IMR-90 (cell line): ENCODE measurements at regions not wholly inside any gene's neighbourhood (a gene's known extent, or its start where the extent isn't known, plus 50 kb on each side); places are given as distances from the start of the nearest gene placed in this dataset.

Source experiments
- ATAC-seq: fragments of 200-7000 bp; cut with Tn5 transposase; 2 replicates; pipeline ENCODE4 v1.9.1; 2020; ENCODE audit warnings: low read depth, mild to moderate bottlenecking, moderate library complexity
- BruUV-seq: library from RNA; stranded (reverse); fragments of 400-500 nt; replicated peaks from 2 replicates; lab custom pipeline; 2021; lab: Mats Ljungman, UMichigan
- CTCF ChIA-PET: fragments of 300-600 bp; formaldehyde crosslinking; extraction: SDS; loops from one replicate; lab custom pipeline; 2021; ENCODE audit warnings: antibody characterized with exemption; lab: Yijun Ruan, JAX
- POLR2A ChIA-PET: fragments of 300-600 bp; sonication (Branson Sonifier 250); formaldehyde crosslinking; loops from one replicate; lab custom pipeline; 2022; ENCODE audit warnings: antibody characterized with exemption; ENCODE audit not compliant: unreplicated experiment; lab: Charles Lee
- DNase-seq: peaks from one replicate; pipeline ENCODE4 v3.0.0; 2013
- H2AFZ ChIP-seq: replicated peaks from 2 replicates; pipeline ENCODE3; 2013; ENCODE audit warnings: low read length, mild to moderate bottlenecking; ENCODE audit not compliant: poor library complexity
- H2AK5ac ChIP-seq: 2 replicates; pipeline ENCODE4 v1.6.1; 2013; ENCODE audit warnings: low read depth, low read length, inconsistent platforms
- H2AK9ac ChIP-seq: replicated peaks from 2 replicates; pipeline ENCODE3; 2013; ENCODE audit warnings: mild to moderate bottlenecking, low read depth, low read length, moderate library complexity; ENCODE audit not compliant: poor library complexity
- H2BK120ac ChIP-seq: 2 replicates; pipeline ENCODE4 v1.6.1; 2013; ENCODE audit warnings: low read depth, low read length, inconsistent platforms
- H2BK15ac ChIP-seq: 3 replicates; pipeline ENCODE4 v1.6.1; 2013; ENCODE audit warnings: low read depth, low read length, inconsistent platforms
- H2BK20ac ChIP-seq: 2 replicates; pipeline ENCODE4 v1.6.1; 2013; ENCODE audit warnings: low read depth, mild to moderate bottlenecking, inconsistent platforms, low read length, moderate library complexity
- H2BK5ac ChIP-seq: 2 replicates; pipeline ENCODE4 v1.6.1; 2013; ENCODE audit warnings: mild to moderate bottlenecking, low read depth, low read length, inconsistent platforms; ENCODE audit not compliant: poor library complexity, severe bottlenecking
- H3K14ac ChIP-seq: replicated peaks from 2 replicates; pipeline ENCODE4 v1.6.1; 2013; ENCODE audit warnings: low read depth, low read length, inconsistent platforms
- H3K18ac ChIP-seq: 2 replicates; pipeline ENCODE4 v1.6.1; 2013; ENCODE audit warnings: low read depth, low read length, control low read depth
- H3K23ac ChIP-seq: 2 replicates; pipeline ENCODE4 v1.6.1; 2013; ENCODE audit warnings: low read depth, low read length, inconsistent platforms
- H3K27ac ChIP-seq: 2 replicates; pipeline ENCODE4 v1.5.1; 2013; ENCODE audit warnings: mild to moderate bottlenecking, control low read depth, low read length; ENCODE audit not compliant: insufficient read depth
- H3K27me3 ChIP-seq: 2 replicates; pipeline ENCODE4 v1.6.1; 2013; ENCODE audit warnings: low read length; ENCODE audit not compliant: control insufficient read depth, insufficient read depth
- H3K36me3 ChIP-seq: 2 replicates; pipeline ENCODE4 v1.6.1; 2013; ENCODE audit warnings: low read length, mixed read lengths; ENCODE audit not compliant: control insufficient read depth, insufficient read depth
- H3K4ac ChIP-seq: 2 replicates; pipeline ENCODE4 v1.6.1; 2013; ENCODE audit warnings: low read depth, low read length, inconsistent platforms
- H3K4me1 ChIP-seq: 2 replicates; pipeline ENCODE4 v1.6.1; 2013; ENCODE audit warnings: low read length, mixed read lengths; ENCODE audit not compliant: control insufficient read depth, insufficient read depth
- H3K4me2 ChIP-seq: 2 replicates; pipeline ENCODE4 v1.6.1; 2013; ENCODE audit warnings: low read depth, mild to moderate bottlenecking, control low read depth, low read length, moderate library complexity
- H3K4me3 ChIP-seq: 2 replicates; pipeline ENCODE4 v1.5.1; 2013; ENCODE audit warnings: low read depth, mild to moderate bottlenecking, control low read depth, low read length, moderate library complexity; ENCODE audit not compliant: insufficient read depth
- H3K56ac ChIP-seq: 2 replicates; pipeline ENCODE4 v1.6.1; 2013; ENCODE audit warnings: low read length, inconsistent platforms; ENCODE audit not compliant: insufficient read depth; ENCODE audit errors: extremely low read depth
- H3K79me1 ChIP-seq, 2 experiments: 2 replicates each; pipeline ENCODE4 v1.6.1; 2013; ENCODE audit warnings: low read length in 2 of 2, inconsistent platforms in 1 of 2, low read depth in 1 of 2
- H3K9ac ChIP-seq: 2 replicates; pipeline ENCODE4 v1.6.1; 2013; ENCODE audit warnings: low read depth, low read length, control low read depth
- H3K9me1 ChIP-seq: 2 replicates; pipeline ENCODE4 v1.6.1; 2013; ENCODE audit warnings: low read length, inconsistent platforms; ENCODE audit not compliant: insufficient read depth
- H3K9me3 ChIP-seq: 2 replicates; pipeline ENCODE4 v1.6.1; 2013; ENCODE audit warnings: low read length; ENCODE audit not compliant: control insufficient read depth, insufficient read depth
- H4K20me1 ChIP-seq: 2 replicates; pipeline ENCODE4 v1.6.1; 2013; ENCODE audit warnings: low read length, inconsistent platforms; ENCODE audit not compliant: insufficient read depth
- H4K5ac ChIP-seq: 2 replicates; pipeline ENCODE4 v1.6.1; 2013; ENCODE audit warnings: mild to moderate bottlenecking, low read depth, low read length, control low read depth
- H4K8ac ChIP-seq, 2 experiments: 2 replicates each; pipeline ENCODE4 v1.6.1; 2013; ENCODE audit warnings: low read depth in 2 of 2, low read length in 2 of 2, control low read depth in 1 of 2, inconsistent platforms in 1 of 2
- H4K91ac ChIP-seq: 2 replicates; pipeline ENCODE4 v1.6.1; 2013; ENCODE audit warnings: low read depth, low read length, inconsistent platforms; ENCODE audit not compliant: insufficient read depth
- CEBPB ChIP-seq: IDR thresholded peaks from 2 replicates; pipeline ENCODE4 v1.6.1; 2012; ENCODE audit warnings: low read depth, low read length, improper control_type of control experiment
- CHD1 ChIP-seq: IDR thresholded peaks from 2 replicates; pipeline ENCODE4 v1.6.1; 2012; ENCODE audit warnings: low read depth, low read length, improper control_type of control experiment
- MAFK ChIP-seq: IDR thresholded peaks from 2 replicates; pipeline ENCODE4 v1.6.1; 2012; ENCODE audit warnings: low read depth, low read length, improper control_type of control experiment
- SMC3 ChIP-seq: fragments of 150-350 bp; IDR thresholded peaks from 2 replicates; pipeline ENCODE4 v1.6.1; 2016; ENCODE audit warnings: low read depth, mild to moderate bottlenecking, antibody characterized with exemption, low read length, moderate library complexity
- WGBS, 2 experiments: methylation state at CpG; one replicate each; pipeline versions ENCODE4 v1.1.5 to v1.1.7; 2013; ENCODE audit warnings: missing lambda C conversion rate in 2 of 2; ENCODE audit not compliant: insufficient read length in 1 of 2; ENCODE audit errors: extremely low coverage in 2 of 2; 5-methylcytosine and 5-hydroxymethylcytosine counted together
- dilution Hi-C: fragments of 300-500 bp; cut with HindIII; formaldehyde crosslinking; loops from one replicate; pipeline ENCODE4 v1.14.3; 2018; ENCODE audit warnings: low sequenced_read_pairs; ENCODE audit not compliant: unreplicated experiment
- in situ Hi-C: fragments of 300-500 bp; cut with MboI; formaldehyde crosslinking; loops from 3 replicates; pipeline ENCODE4 v1.14.3; 2019; ENCODE audit warnings: low sequenced_read_pairs, inconsistent platforms, mixed read lengths
- intact Hi-C: fragments of 100-400 bp; cut with micrococcal nuclease; formaldehyde crosslinking; loops from 2 replicates; pipeline ENCODE4 v1.10.0; 2022
- TF ChIP-seq, protein P1 (sequence below): fragments of 150-350 bp; IDR thresholded peaks from 2 replicates; pipeline ENCODE4 v1.6.1; 2017; ENCODE audit warnings: mild to moderate bottlenecking, antibody characterized with exemption, low read length, low read depth

DNA sequence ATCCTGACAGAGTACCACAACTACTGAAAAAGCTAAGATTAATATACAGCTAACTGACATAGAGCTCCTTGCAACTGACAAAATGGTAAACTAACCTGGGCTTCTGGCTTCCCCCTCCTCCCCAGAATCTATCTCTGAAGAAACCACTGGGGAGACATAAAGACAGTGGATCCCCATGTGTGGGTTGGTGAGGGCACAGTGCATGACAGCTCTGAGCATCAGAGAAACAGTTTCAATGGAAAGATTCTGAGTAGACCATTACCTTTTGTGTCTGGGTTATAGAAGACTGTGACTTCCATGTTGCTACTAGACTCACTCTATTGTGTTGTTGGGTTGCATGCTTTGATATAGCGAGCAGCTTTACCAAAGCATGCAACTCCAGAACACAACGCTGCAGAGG is 247.4 kb downstream of the EFCAB11 start:
- Histone ChIP-seq H3K79me1 (no peaks in the 10 kb centered on the region), H2AK5ac (no peak overlapping the region), H3K27ac (no peak overlapping the region), H3K18ac (no peak overlapping the region), H2BK15ac (no peak overlapping the region), H3K4me2 (no peak overlapping the region), H4K8ac (no peak overlapping the region), H3K36me3 (no peaks in the 10 kb centered on the region), H3K4ac (no peak overlapping the region), H4K5ac (no peak overlapping the region), H2BK120ac (no peak overlapping the region), H3K27me3 (no peaks in the 10 kb centered on the region), H2BK20ac (no peak overlapping the region), H2AK9ac (no peak overlapping the region), H3K9ac (no peak overlapping the region), H4K20me1 (no peaks in the 10 kb centered on the region), H3K4me3 (no peak overlapping the region), H3K4me1 (peaks cover 2% of the 10 kb centered on the region), H3K23ac (no peak overlapping the region), H3K14ac (no peak overlapping the region), H3K9me3 (peaks cover 3% of the 10 kb centered on the region), H3K56ac (no peak overlapping the region), H2BK5ac (no peak overlapping the region), H4K91ac (no peak overlapping the region), H3K9me1 (peaks cover 2% of the 10 kb centered on the region; the same call in 1 of the 2 replicates), H2AFZ (no peak overlapping the region)
- intact Hi-C loops (no loop called here), in situ Hi-C loops (no loop called here), dilution Hi-C loops (no loop called here)
- no peak for ATAC-seq
- POLR2A ChIA-PET, result no interaction called here
- no peak for TF ChIP-seq CHD1
- TF ChIP-seq, protein P1, sequence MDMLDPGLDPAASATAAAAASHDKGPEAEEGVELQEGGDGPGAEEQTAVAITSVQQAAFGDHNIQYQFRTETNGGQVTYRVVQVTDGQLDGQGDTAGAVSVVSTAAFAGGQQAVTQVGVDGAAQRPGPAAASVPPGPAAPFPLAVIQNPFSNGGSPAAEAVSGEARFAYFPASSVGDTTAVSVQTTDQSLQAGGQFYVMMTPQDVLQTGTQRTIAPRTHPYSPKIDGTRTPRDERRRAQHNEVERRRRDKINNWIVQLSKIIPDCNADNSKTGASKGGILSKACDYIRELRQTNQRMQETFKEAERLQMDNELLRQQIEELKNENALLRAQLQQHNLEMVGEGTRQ, result no peak
- TF ChIP-seq CEBPB, result no peak
- TF ChIP-seq MAFK, result no peak
- TF ChIP-seq SMC3, result no peak
- CTCF ChIA-PET, result interaction anchor here (0.8 kb wide), 1 partner anchor 193 kb away, joined by 3 read pairs; no protein-coding TSS in a partner anchor
- BruUV-seq, result no TSS peak
- WGBS, 2 experiments, result no CpG with 5 or more reads among the region's 2 CpGs
- no peak for DNase-seq
